ENCODE measurements at regions not wholly inside any gene's neighbourhood (a gene's known extent, or its start where the extent isn't known, plus 50 kb on each side); places are given as distances from the start of the nearest gene placed in this dataset.

DNA sequence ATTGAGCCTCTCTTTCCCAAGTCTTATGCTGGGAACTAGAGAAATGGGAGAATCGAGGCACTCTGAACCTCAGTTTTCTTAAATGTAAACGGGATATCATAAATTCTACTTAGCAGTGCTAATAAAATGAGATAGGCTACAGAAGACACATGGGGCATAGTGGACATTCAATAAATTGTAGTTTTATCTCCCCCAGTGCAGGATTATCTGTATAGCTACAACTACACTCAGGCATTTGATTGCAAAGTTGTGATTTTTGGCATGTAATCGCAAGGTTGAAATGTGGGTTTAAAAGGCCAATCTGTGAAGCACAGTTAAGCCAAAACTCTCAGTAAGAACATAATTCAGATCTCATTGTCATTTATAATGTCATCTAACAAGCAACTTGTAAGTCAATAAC is 413.7 kb upstream of the LMCD1 start:
- TF ChIP-seq POLR2AphosphoS5 (IDR thresholded peaks at IDR 0.05; ENCODE audit: low read depth, low read length) (no peak), POLR2A (IDR thresholded peaks at IDR 0.05; ENCODE audit: low read depth, low read length) (no peak), TAF1 (IDR thresholded peaks at IDR 0.05; ENCODE audit: borderline replicate concordance, low read depth, low read length) (no peak)
